HCT116 (cell line): ENCODE measurements at regions not wholly inside any gene's neighbourhood (a gene's known extent, or its start where the extent isn't known, plus 50 kb on each side); places are given as distances from the start of the nearest gene placed in this dataset.

Experiments
- ATAC-seq: fragments of 200-7000 bp; cut with Tn5 transposase; 2 replicates; pipeline ENCODE4 v1.9.1; 2020; ENCODE audit warnings: mild to moderate bottlenecking, moderate library complexity
- BruUV-seq: library from RNA; stranded (reverse); fragments of 400-500 nt; replicated peaks from 2 replicates; lab custom pipeline; 2021; lab: Mats Ljungman, UMichigan
- CTCF ChIA-PET: fragments of 300-600 bp; sonication (Branson Sonifier 250); formaldehyde crosslinking; loops from one replicate; lab custom pipeline; 2021; ENCODE audit warnings: antibody characterized with exemption; lab: Charles Lee
- POLR2A ChIA-PET: fragments of 300-600, 350-600 bp; sonication (Branson Sonifier 250); formaldehyde crosslinking; loops from one replicate; lab custom pipeline; 2021; ENCODE audit warnings: antibody characterized with exemption; lab: Charles Lee
- RAD21 ChIA-PET, 2 experiments: fragments of 300-600 bp; sonication (Branson Sonifier 250); formaldehyde crosslinking; loops; one replicate each; lab custom pipeline; 2023; ENCODE audit warnings: low total read pairs in 2 of 2; ENCODE audit not compliant: uncharacterized antibody in 2 of 2, unreplicated experiment in 2 of 2, low non-redundant PET in 1 of 2; lab: Charles Lee
- DNase-seq: peaks from one replicate; pipeline ENCODE4 v3.0.0-alpha.2; 2010; ENCODE audit warnings: low read depth, low spot score
- H2AFZ ChIP-seq: fragments of 200-600 bp; shearing (Covaris generic), sonication (generic); 2 replicates; pipeline ENCODE4 v1.6.1; 2017; ENCODE audit warnings: low read depth, mixed run types, mixed read lengths, antibody characterized with exemption, low read length; ENCODE audit not compliant: poor library complexity, severe bottlenecking
- H3K27ac ChIP-seq: 2 replicates; pipeline ENCODE4 v1.5.1; 2012; ENCODE audit warnings: low read depth, low read length
- H3K27me3 ChIP-seq: fragments of 200-600 bp; sonication (generic); 2 replicates; pipeline ENCODE4 v1.6.1; 2016; ENCODE audit warnings: mixed run types, low read length, mixed read lengths; ENCODE audit not compliant: insufficient read depth
- H3K36me3 ChIP-seq, 2 experiments: fragments of 200-500 bp in 1 of 2; fragments of 200-600 bp in 1 of 2; sonication (Bioruptor generic) in 1 of 2; sonication (generic) in 1 of 2; 2 replicates each; pipeline versions ENCODE4 v1.5.1 to v1.6.1; 2014 to 2016; ENCODE audit warnings: low read length in 2 of 2, inconsistent platforms in 1 of 2, mixed read lengths in 1 of 2, mixed run types in 1 of 2; ENCODE audit not compliant: insufficient read depth in 2 of 2, control insufficient read depth in 1 of 2
- H3K4me1 ChIP-seq, 2 experiments: fragments of 200-600 bp in 1 of 2; sonication (generic) in 1 of 2; 2 replicates each; pipeline versions ENCODE4 v1.5.1 to v1.6.1; 2012 to 2017; ENCODE audit warnings: low read length in 2 of 2, inconsistent platforms in 1 of 2, mild to moderate bottlenecking in 1 of 2, mixed read lengths in 1 of 2, mixed run types in 1 of 2, moderate library complexity in 1 of 2; ENCODE audit not compliant: insufficient read depth in 2 of 2, control insufficient read depth in 1 of 2
- H3K4me2 ChIP-seq: fragments of 200-600 bp; sonication (generic); 2 replicates; pipeline ENCODE4 v1.6.1; 2017; ENCODE audit warnings: mixed run types, low read length, mixed read lengths
- H3K4me3 ChIP-seq, 2 experiments: fragments of 200-600 bp in 1 of 2; sonication (generic) in 1 of 2; replicated peaks in 1 of 2; 2 replicates each; pipeline ENCODE4 v1.5.1; 2011 to 2016; ENCODE audit warnings: low read length in 2 of 2, control low read depth in 1 of 2, low read depth in 1 of 2, mild to moderate bottlenecking in 1 of 2, mixed read lengths in 1 of 2, mixed run types in 1 of 2
- H3K79me2 ChIP-seq: fragments of 200-600 bp; sonication (generic); 2 replicates; pipeline ENCODE4 v1.6.1; 2017; ENCODE audit warnings: mild to moderate bottlenecking, mixed run types, low read length, moderate library complexity, mixed read lengths; ENCODE audit not compliant: insufficient read depth
- H3K9ac ChIP-seq: fragments of 200-600 bp; sonication (generic); 2 replicates; pipeline ENCODE4 v1.6.1; 2016; ENCODE audit warnings: low read length, mixed read lengths
- H3K9me2 ChIP-seq: fragments of 200-600 bp; sonication (generic), shearing (Covaris generic); 2 replicates; pipeline ENCODE4 v1.6.1; 2017; ENCODE audit warnings: mixed run types, mild to moderate bottlenecking, moderate library complexity; ENCODE audit not compliant: insufficient read depth
- H3K9me3 ChIP-seq, 2 experiments: fragments of 200-500 bp in 1 of 2; fragments of 200-600 bp in 1 of 2; sonication (Bioruptor generic) in 1 of 2; sonication (generic) in 1 of 2; 2 replicates each; pipeline ENCODE4 v1.6.1; 2014 to 2017; ENCODE audit warnings: low read length in 2 of 2, mixed read lengths in 2 of 2, inconsistent platforms in 1 of 2, low read depth in 1 of 2, mild to moderate bottlenecking in 1 of 2, mixed run types in 1 of 2, moderate library complexity in 1 of 2; ENCODE audit not compliant: control insufficient read depth in 1 of 2, insufficient read depth in 1 of 2
- H4K20me1 ChIP-seq: fragments of 200-600 bp; sonication (generic), shearing (Covaris generic); 2 replicates; pipeline ENCODE4 v1.6.1; 2017; ENCODE audit warnings: mixed run types, mild to moderate bottlenecking, moderate library complexity; ENCODE audit not compliant: insufficient read depth
- ATF3 ChIP-seq: IDR thresholded peaks from 2 replicates; pipeline ENCODE4 v1.6.1; 2012
- CBX3 ChIP-seq: IDR thresholded peaks from 2 replicates; pipeline ENCODE4 v1.6.1; 2012; ENCODE audit warnings: low read depth
- CEBPB ChIP-seq: IDR thresholded peaks from 2 replicates; pipeline ENCODE4 v1.6.1; 2012; ENCODE audit warnings: low read depth
- CTCF ChIP-seq, 3 experiments: fragments of 200-600 bp in 1 of 3; sonication (generic) in 1 of 3; IDR thresholded peaks in 2 of 3; conservative IDR thresholded peaks in 1 of 3; 2 replicates each; pipeline ENCODE4 v1.5.1; 2012 to 2017; ENCODE audit warnings: low read depth in 2 of 3, low read length in 2 of 3, antibody characterized with exemption in 1 of 3, borderline replicate concordance in 1 of 3, control low read depth in 1 of 3, mild to moderate bottlenecking in 1 of 3, mixed read lengths in 1 of 3, mixed run types in 1 of 3, moderate library complexity in 1 of 3; ENCODE audit not compliant: insufficient read depth in 1 of 3
- EGR1 ChIP-seq: IDR thresholded peaks from 2 replicates; pipeline ENCODE4 v1.6.1; 2012; ENCODE audit warnings: low read depth
- EZH2phosphoT487 ChIP-seq: fragments of 200-600 bp; IDR thresholded peaks from 2 replicates; pipeline ENCODE4 v1.6.1; 2018; ENCODE audit warnings: antibody characterized with exemption, borderline replicate concordance
- FOSL1 ChIP-seq: IDR thresholded peaks from 2 replicates; pipeline ENCODE4 v1.6.1; 2012; ENCODE audit warnings: low read depth
- JUND ChIP-seq: IDR thresholded peaks from 2 replicates; pipeline ENCODE4 v1.6.1; 2012
- POLR2A ChIP-seq: IDR thresholded peaks from 2 replicates; pipeline ENCODE4 v1.7.0; 2011; ENCODE audit warnings: borderline replicate concordance; ENCODE audit not compliant: insufficient read depth, insufficient read length; ENCODE audit errors: extremely low read depth
- POLR2AphosphoS5 ChIP-seq: IDR thresholded peaks from 2 replicates; pipeline ENCODE4 v1.6.1; 2011; ENCODE audit warnings: mild to moderate bottlenecking, low read depth, low read length, moderate library complexity
- RAD21 ChIP-seq: IDR thresholded peaks from 2 replicates; pipeline ENCODE4 v1.6.1; 2012; ENCODE audit warnings: low read depth, mild to moderate bottlenecking
- SIN3A ChIP-seq: IDR thresholded peaks from 2 replicates; pipeline ENCODE4 v1.6.1; 2012; ENCODE audit warnings: low read depth
- SP1 ChIP-seq: IDR thresholded peaks from 2 replicates; pipeline ENCODE4 v1.6.1; 2012; ENCODE audit warnings: low read depth
- SRF ChIP-seq: IDR thresholded peaks from 2 replicates; pipeline ENCODE4 v1.6.1; 2012; ENCODE audit warnings: low read depth
- TCF7L2 ChIP-seq: IDR thresholded peaks from 2 replicates; pipeline ENCODE4 v1.7.0; 2011; ENCODE audit warnings: borderline replicate concordance, inconsistent platforms; ENCODE audit not compliant: insufficient read depth, insufficient read length; ENCODE audit errors: extremely low read depth
- YY1 ChIP-seq: IDR thresholded peaks from 2 replicates; pipeline ENCODE4 v1.6.1; 2011; ENCODE audit warnings: low read length, low read depth, moderate library complexity, mild to moderate bottlenecking; ENCODE audit not compliant: insufficient replicate concordance; ENCODE audit errors: extremely low read depth
- ZBTB33 ChIP-seq: IDR thresholded peaks from 2 replicates; pipeline ENCODE4 v1.6.1; 2011; ENCODE audit warnings: mild to moderate bottlenecking, low read length, moderate library complexity; ENCODE audit not compliant: insufficient replicate concordance; ENCODE audit errors: extremely low read depth
- ZFX ChIP-seq: fragments of 450-650 bp; IDR thresholded peaks from 2 replicates; pipeline ENCODE4 v1.6.1; 2017
- intact Hi-C: fragments of 100-400 bp; cut with micrococcal nuclease; formaldehyde crosslinking; loops from 2 replicates; pipeline ENCODE4 v1.10.0; 2022

GRCh38 chr4:108450236-108450898 is 170.0 kb upstream of the RPL34 start:
- Histone ChIP-seq H3K79me2 (no peaks in the 10 kb centered on the region), H3K27me3 (peaks cover 10% of the 10 kb centered on the region; the same call in 1 of the 2 replicates), H3K4me2 (no peak overlapping the region), H3K27ac (no peak overlapping the region), H2AFZ (no peak overlapping the region), H3K9me3 (no peaks in the 10 kb centered on the region), H3K9ac (no peak overlapping the region), H3K4me3 (no peak overlapping the region), H3K9me2 (no peaks in the 10 kb centered on the region), H4K20me1 (no peaks in the 10 kb centered on the region), H3K36me3 (no peaks in the 10 kb centered on the region), H3K4me1 (peaks cover 0 to 7% of the 10 kb centered on the region in 2 experiments; a peak in 1 of 4 replicates)
- ChIA-PET POLR2A (no interaction called here), RAD21 (no interaction called here), CTCF (no interaction called here)
- no peak for ATAC-seq
- BruUV-seq: no TSS peak
- intact Hi-C loops: no loop called here
- DNase-seq: no peak
- TF ChIP-seq TCF7L2 (no peak), CTCF (IDR thresholded peaks at IDR 0.05 in 2 of 3, conservative IDR thresholded peaks at IDR 0.05 in 1 of 3; ENCODE audit: borderline replicate concordance in 1 of 3, insufficient read depth in 1 of 3, low read depth in 2 of 3, low read length in 2 of 3) (no peak), ATF3 (no peak), ZBTB33 (no peak), RAD21 (no peak), POLR2A (no peak), YY1 (no peak), POLR2AphosphoS5 (no peak), EGR1 (no peak), SP1 (no peak), SRF (no peak), JUND (no peak), EZH2phosphoT487 (no peak), ZFX (no peak), SIN3A (no peak), CBX3 (no peak), FOSL1 (no peak), CEBPB (no peak)
